ENCODE measurements at regions not wholly inside any gene's neighbourhood (a gene's known extent, or its start where the extent isn't known, plus 50 kb on each side); places are given as distances from the start of the nearest gene placed in this dataset.

DNA sequence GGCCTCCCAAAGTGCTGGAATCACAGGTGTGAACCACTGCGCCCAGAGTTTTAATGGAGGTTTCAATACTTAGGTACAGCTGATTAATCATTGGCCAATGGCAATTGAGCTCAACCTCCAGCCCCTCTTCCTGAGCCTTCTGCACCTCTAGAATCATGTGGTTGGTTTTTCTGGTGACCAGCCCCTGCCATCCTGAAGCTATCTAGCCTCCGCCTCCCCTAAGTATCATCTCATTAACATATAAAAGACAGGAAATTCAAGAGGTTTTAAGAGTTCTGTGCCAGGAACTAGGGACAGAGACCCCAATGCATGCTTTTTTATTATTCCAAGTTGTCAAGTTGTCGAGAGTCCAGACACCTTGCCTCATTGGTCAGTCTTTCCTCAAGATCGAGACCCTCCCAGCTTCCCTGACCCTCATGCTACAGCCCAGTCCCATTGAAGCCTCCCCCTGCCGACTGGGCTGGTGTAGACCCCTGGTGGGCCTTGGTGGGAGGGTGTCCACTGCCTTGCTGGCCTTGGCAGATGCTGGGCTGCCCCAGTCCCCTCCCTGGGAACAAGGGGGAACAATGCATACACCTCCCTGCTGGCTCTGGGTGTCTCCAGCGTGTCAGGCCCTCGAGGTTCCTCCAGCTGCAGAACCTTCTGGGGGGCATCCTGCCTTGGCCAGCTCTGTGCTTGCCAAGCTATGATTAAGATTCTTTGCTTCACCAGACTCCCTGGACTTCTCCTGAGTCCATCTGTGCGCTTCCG, 148.0 kb downstream of the CTTN start:
- Mint-ChIP-seq H3K27me3 (peaks cover 0 to 12% (median 0%) of the 10 kb centered on the region in 5 donors), H3K4me3 (no peak overlapping the region), H3K27ac (no peak overlapping the region), H3K9me3 (peaks cover 0 to 3% (median 0%) of the 10 kb centered on the region in 11 donors), H3K36me3 (no peaks in the 10 kb centered on the region), H3K4me1 (no peaks in the 10 kb centered on the region)
- H3K27ac ChIP-seq (ENCODE audit: low read depth, low read length) = no peak overlapping the region
- DNase-seq (no peak), ATAC-seq (no peak)
- ChIA-PET POLR2A (no interaction called here), CTCF (no interaction called here)
- H3K27me3 ChIP-seq (ENCODE audit: control insufficient read depth in 2 of 2, insufficient read depth in 2 of 2, low read length in 2 of 2) = no peaks in the 10 kb centered on the region
- H3K4me3 ChIP-seq (ENCODE audit: low read length) = no peak overlapping the region
- H3K36me3 ChIP-seq (ENCODE audit: control insufficient read depth in 2 of 3, insufficient read depth in 3 of 3, low read length in 3 of 3) = no peaks in the 10 kb centered on the region
- no peaks in the 10 kb centered on the region for H3K4me1 ChIP-seq (ENCODE audit: control insufficient read depth in 2 of 2, insufficient read depth in 2 of 2, low read length in 2 of 2)
- intact Hi-C loops (cut with micrococcal nuclease) = no loop called here
- H3K9me3 ChIP-seq (ENCODE audit: control insufficient read depth in 2 of 3, low read length in 3 of 3) = no peaks in the 10 kb centered on the region

DNA sequence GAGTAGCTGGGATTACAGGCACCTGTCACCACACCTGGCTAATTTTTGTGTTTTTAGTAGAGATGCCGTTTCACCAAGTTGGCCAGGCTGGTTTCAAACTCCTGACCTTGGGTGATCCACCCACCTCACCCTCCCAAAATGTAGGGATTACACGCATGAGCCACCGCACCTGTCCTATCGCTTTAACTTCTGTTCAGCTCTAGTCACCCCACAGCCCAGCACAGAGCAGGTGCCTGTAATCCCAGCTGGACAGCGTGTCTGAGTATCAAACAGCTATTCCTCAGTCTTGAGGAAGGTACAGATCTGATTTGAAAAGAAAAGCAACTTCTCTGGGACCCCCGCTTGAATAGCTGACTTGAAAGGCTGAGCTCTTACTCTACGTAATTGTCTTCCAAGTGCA, 149.1 kb downstream of the CTTN start:
- Histone ChIP-seq H3K4me1 (ENCODE audit: control insufficient read depth in 2 of 2, insufficient read depth in 2 of 2, low read length in 2 of 2) (no peaks in the 10 kb centered on the region), H3K27me3 (ENCODE audit: control insufficient read depth in 2 of 2, insufficient read depth in 2 of 2, low read length in 2 of 2) (no peaks in the 10 kb centered on the region), H3K27ac (ENCODE audit: low read depth, low read length) (no peak overlapping the region), H3K36me3 (ENCODE audit: control insufficient read depth in 2 of 3, insufficient read depth in 3 of 3, low read length in 3 of 3) (no peaks in the 10 kb centered on the region), H3K9me3 (ENCODE audit: control insufficient read depth in 2 of 3, low read length in 3 of 3) (no peaks in the 10 kb centered on the region), H3K4me3 (ENCODE audit: low read length) (no peak overlapping the region)
- no peak for DNase-seq
- peaks cover 0 to 17% (median 0%) of the 10 kb centered on the region in 5 donors for H3K27me3 Mint-ChIP-seq
- intact Hi-C loops (cut with micrococcal nuclease) = no loop called here
- H3K4me3 Mint-ChIP-seq = no peak overlapping the region
- H3K4me1 Mint-ChIP-seq = no peaks in the 10 kb centered on the region
- CTCF ChIA-PET = no interaction called here
- H3K27ac Mint-ChIP-seq = no peak overlapping the region
- ATAC-seq = no peak
- H3K9me3 Mint-ChIP-seq = no peaks in the 10 kb centered on the region
- H3K36me3 Mint-ChIP-seq = no peaks in the 10 kb centered on the region
- POLR2A ChIA-PET = no interaction called here

DNA sequence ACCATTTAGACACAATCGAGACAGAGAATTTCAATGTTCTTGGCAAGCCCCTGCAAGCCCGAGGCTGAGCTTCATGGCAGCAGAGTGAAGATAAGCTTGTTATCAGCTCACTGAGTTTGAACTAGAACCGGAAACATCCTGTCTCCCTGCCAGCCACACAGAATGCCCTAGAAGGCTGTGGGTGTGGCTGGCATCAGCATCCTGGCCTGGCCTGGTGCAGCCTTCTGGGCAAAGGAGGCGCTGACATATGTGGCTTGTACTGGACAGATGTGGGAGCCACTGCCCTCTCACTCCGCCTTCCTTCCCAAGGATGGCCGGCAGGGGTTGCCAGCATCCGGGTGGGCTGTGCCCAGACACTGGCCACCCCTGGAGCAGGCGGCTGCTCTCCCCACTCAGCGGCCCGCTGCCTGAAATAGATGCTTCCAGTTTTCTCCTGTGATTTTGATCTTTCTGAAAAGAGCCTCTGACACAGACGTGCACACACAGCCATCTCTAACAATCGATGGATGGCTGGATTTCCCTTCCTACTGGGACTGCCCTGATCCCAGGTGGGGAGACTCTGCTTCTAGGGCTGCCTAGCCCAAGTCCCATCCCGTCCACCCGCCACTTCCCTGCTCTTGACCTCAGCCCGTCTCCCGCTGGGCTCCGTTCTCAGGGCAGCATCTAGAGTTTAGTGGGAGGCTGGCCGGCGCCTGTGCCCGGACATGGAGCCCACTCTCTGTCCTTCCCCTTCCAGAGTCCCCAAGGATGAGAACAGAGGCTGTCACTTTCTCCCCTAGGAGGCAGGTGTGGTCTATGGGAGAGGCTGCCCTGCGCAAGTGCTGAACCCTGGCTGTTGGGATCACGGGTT, 149.7 kb downstream of the CTTN start:
- Mint-ChIP-seq H3K4me3 (no peak overlapping the region), H3K9me3 (no peaks in the 10 kb centered on the region), H3K36me3 (no peaks in the 10 kb centered on the region), H3K27me3 (peaks cover 0 to 17% (median 0%) of the 10 kb centered on the region in 5 donors), H3K27ac (no peak overlapping the region), H3K4me1 (no peaks in the 10 kb centered on the region)
- Histone ChIP-seq H3K27me3 (ENCODE audit: control insufficient read depth in 2 of 2, insufficient read depth in 2 of 2, low read length in 2 of 2) (no peaks in the 10 kb centered on the region), H3K9me3 (ENCODE audit: control insufficient read depth in 2 of 3, low read length in 3 of 3) (no peaks in the 10 kb centered on the region), H3K36me3 (ENCODE audit: control insufficient read depth in 2 of 3, insufficient read depth in 3 of 3, low read length in 3 of 3) (no peaks in the 10 kb centered on the region), H3K4me1 (ENCODE audit: control insufficient read depth in 2 of 2, insufficient read depth in 2 of 2, low read length in 2 of 2) (no peaks in the 10 kb centered on the region), H3K27ac (ENCODE audit: low read depth, low read length) (no peak overlapping the region), H3K4me3 (ENCODE audit: low read length) (no peak overlapping the region)
- POLR2A ChIA-PET = no interaction called here
- ATAC-seq = no peak
- DNase-seq = no peak
- intact Hi-C loops (cut with micrococcal nuclease) = no loop called here
- CTCF ChIA-PET = no interaction called here

DNA sequence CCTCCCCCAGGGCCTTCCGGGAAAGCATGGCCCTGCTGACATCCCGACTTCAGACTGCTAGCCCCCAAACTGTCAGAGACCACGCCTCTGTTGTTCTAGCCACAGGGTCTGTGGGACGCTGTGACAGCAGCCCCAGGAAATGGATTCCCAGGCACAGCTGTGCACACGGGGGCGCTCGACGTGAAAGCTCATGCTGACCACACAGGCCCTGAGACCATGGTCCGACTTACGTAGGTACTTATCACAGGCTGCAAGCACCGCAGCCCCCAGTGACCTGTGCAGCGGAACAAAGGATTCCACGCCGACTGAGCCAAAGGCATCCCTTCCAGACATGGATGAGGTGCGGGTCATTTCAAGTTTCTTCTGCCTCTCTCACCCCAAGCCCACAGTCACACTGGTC, 150.6 kb downstream of the CTTN start:
- DNase-seq = no peak
- Histone ChIP-seq H3K9me3 (ENCODE audit: control insufficient read depth in 2 of 3, low read length in 3 of 3) (no peaks in the 10 kb centered on the region), H3K4me3 (ENCODE audit: low read length) (no peak overlapping the region), H3K4me1 (ENCODE audit: control insufficient read depth in 2 of 2, insufficient read depth in 2 of 2, low read length in 2 of 2) (no peaks in the 10 kb centered on the region), H3K36me3 (ENCODE audit: control insufficient read depth in 2 of 3, insufficient read depth in 3 of 3, low read length in 3 of 3) (no peaks in the 10 kb centered on the region), H3K27ac (ENCODE audit: low read depth, low read length) (no peak overlapping the region), H3K27me3 (ENCODE audit: control insufficient read depth in 2 of 2, insufficient read depth in 2 of 2, low read length in 2 of 2) (no peaks in the 10 kb centered on the region)
- H3K36me3 Mint-ChIP-seq = no peaks in the 10 kb centered on the region
- intact Hi-C loops (cut with micrococcal nuclease) = no loop called here
- CTCF ChIA-PET = no interaction called here
- no peaks in the 10 kb centered on the region for H3K9me3 Mint-ChIP-seq
- H3K4me1 Mint-ChIP-seq = no peaks in the 10 kb centered on the region
- H3K4me3 Mint-ChIP-seq = no peak overlapping the region
- peaks cover 0 to 17% (median 0%) of the 10 kb centered on the region in 5 donors for H3K27me3 Mint-ChIP-seq
- no peak for ATAC-seq
- POLR2A ChIA-PET = no interaction called here
- no peak overlapping the region for H3K27ac Mint-ChIP-seq

DNA sequence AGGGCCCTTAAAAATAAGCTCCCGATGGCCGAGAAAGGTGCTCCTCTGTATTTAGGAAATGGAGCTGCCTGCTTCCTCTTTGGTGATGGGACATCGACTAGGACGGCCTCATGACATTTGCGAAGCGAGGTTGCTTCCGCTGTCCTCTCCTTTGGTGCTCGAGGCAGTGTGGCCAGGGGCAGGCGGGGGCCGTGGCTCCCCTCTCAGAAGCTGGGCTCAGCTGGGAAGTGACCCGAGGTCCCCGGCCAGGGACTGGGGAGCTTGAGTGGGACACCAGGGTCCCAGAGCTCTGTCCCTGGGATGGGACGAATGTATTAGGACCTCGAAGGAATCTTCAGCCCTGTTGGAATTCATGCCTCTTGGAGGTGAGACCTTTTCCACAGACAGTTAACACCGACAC, 151.1 kb downstream of the CTTN start:
- Histone ChIP-seq H3K27me3 (ENCODE audit: control insufficient read depth in 2 of 2, insufficient read depth in 2 of 2, low read length in 2 of 2) (no peaks in the 10 kb centered on the region), H3K4me1 (ENCODE audit: control insufficient read depth in 2 of 2, insufficient read depth in 2 of 2, low read length in 2 of 2) (no peaks in the 10 kb centered on the region), H3K27ac (ENCODE audit: low read depth, low read length) (no peak overlapping the region), H3K36me3 (ENCODE audit: control insufficient read depth in 2 of 3, insufficient read depth in 3 of 3, low read length in 3 of 3) (no peaks in the 10 kb centered on the region), H3K9me3 (ENCODE audit: control insufficient read depth in 2 of 3, low read length in 3 of 3) (no peaks in the 10 kb centered on the region), H3K4me3 (ENCODE audit: low read length) (no peak overlapping the region)
- CTCF ChIA-PET = no interaction called here
- Mint-ChIP-seq H3K4me3 (no peak overlapping the region), H3K36me3 (no peaks in the 10 kb centered on the region), H3K4me1 (no peaks in the 10 kb centered on the region), H3K27me3 (peaks cover 0 to 17% (median 0%) of the 10 kb centered on the region in 5 donors), H3K9me3 (no peaks in the 10 kb centered on the region), H3K27ac (no peak overlapping the region)
- no peak for DNase-seq
- no peak for ATAC-seq
- intact Hi-C loops (cut with micrococcal nuclease) = no loop called here
- POLR2A ChIA-PET = no interaction called here

DNA sequence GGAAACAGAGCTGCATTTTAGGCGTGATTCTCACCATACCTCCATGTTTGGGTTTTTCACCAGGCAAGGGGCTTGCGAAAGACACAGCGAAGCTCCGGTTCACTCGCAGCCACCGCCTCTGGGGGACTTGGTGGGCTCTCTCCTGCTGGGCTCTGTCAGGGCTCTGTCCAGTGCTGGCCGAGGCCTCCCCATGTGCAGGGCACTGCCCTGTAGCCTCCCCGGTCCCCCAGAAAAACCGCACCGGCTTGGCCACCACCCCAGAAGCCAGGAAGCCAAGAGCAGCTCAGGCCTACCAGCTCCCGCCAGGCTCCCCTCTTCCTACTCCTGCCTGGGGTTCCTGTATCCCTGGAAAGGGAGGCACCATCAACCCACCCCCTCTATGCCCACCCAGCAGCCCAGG, 151.5 kb downstream of the CTTN start:
- H3K36me3 Mint-ChIP-seq = no peaks in the 10 kb centered on the region
- ChIA-PET CTCF (no interaction called here), POLR2A (no interaction called here)
- peaks cover 0 to 17% (median 0%) of the 10 kb centered on the region in 5 donors for H3K27me3 Mint-ChIP-seq
- Histone ChIP-seq H3K36me3 (ENCODE audit: control insufficient read depth in 2 of 3, insufficient read depth in 3 of 3, low read length in 3 of 3) (no peaks in the 10 kb centered on the region), H3K4me3 (ENCODE audit: low read length) (no peak overlapping the region), H3K27me3 (ENCODE audit: control insufficient read depth in 2 of 2, insufficient read depth in 2 of 2, low read length in 2 of 2) (no peaks in the 10 kb centered on the region), H3K27ac (ENCODE audit: low read depth, low read length) (no peak overlapping the region), H3K9me3 (ENCODE audit: control insufficient read depth in 2 of 3, low read length in 3 of 3) (no peaks in the 10 kb centered on the region), H3K4me1 (ENCODE audit: control insufficient read depth in 2 of 2, insufficient read depth in 2 of 2, low read length in 2 of 2) (no peaks in the 10 kb centered on the region)
- no peak overlapping the region for H3K27ac Mint-ChIP-seq
- ATAC-seq (no peak), DNase-seq (no peak)
- no peaks in the 10 kb centered on the region for H3K9me3 Mint-ChIP-seq
- intact Hi-C loops (cut with micrococcal nuclease) = no loop called here
- no peak overlapping the region for H3K4me3 Mint-ChIP-seq
- no peaks in the 10 kb centered on the region for H3K4me1 Mint-ChIP-seq
